Lung (tissue), 12 donors: ENCODE measurements at regions not wholly inside any gene's neighbourhood (a gene's known extent, or its start where the extent isn't known, plus 50 kb on each side); places are given as distances from the start of the nearest gene placed in this dataset. TPM values are rescaled to one million over a fixed set of nuclear protein-coding genes. Genes with fewer than 3 reads are reported as not detected.
"Not testable (repeated sequence)": the region's sequence is repeated elsewhere in the genome, so short reads cannot be mapped to it uniquely, and the experiment has no call there.

Experiments used
- ATAC-seq: fragments of 200-7000 bp; cut with Tn5 transposase; one replicate; pipeline ENCODE4 v1.9.1; 2020; ENCODE audit warnings: moderate number of reproducible peaks; ENCODE audit not compliant: insufficient read depth, low FRiP score
- DNase-seq, 3 donors: peaks; one replicate each; pipeline ENCODE4 v3.0.0-alpha.2; 2013 to 2017
- H3K27ac ChIP-seq, 2 donors: one replicate each; pipeline ENCODE4 v1.5.1; 2013; ENCODE audit warnings: mild to moderate bottlenecking in 2 of 2, moderate library complexity in 2 of 2, control low read depth in 1 of 2, inconsistent platforms in 1 of 2, low read depth in 1 of 2, low read length in 1 of 2
- H3K27me3 ChIP-seq, 3 donors: one replicate each; pipeline ENCODE4 v1.5.1; 2013; ENCODE audit warnings: low read length in 2 of 3; ENCODE audit not compliant: control insufficient read depth in 3 of 3, insufficient read depth in 3 of 3
- H3K36me3 ChIP-seq, 4 donors: one replicate each; pipeline ENCODE4 v1.5.1; 2013; ENCODE audit warnings: low read length in 4 of 4, mild to moderate bottlenecking in 1 of 4, moderate library complexity in 1 of 4; ENCODE audit not compliant: control insufficient read depth in 4 of 4, insufficient read depth in 4 of 4
- H3K4me1 ChIP-seq, 5 donors: one replicate each; pipeline ENCODE4 v1.5.1; 2013; ENCODE audit warnings: low read length in 5 of 5, mild to moderate bottlenecking in 2 of 5, moderate library complexity in 1 of 5; ENCODE audit not compliant: control insufficient read depth in 5 of 5, insufficient read depth in 5 of 5
- H3K4me3 ChIP-seq: one replicate; pipeline ENCODE4 v1.5.1; 2013; ENCODE audit warnings: mild to moderate bottlenecking, control low read depth, moderate library complexity
- H3K9ac ChIP-seq, 2 donors: one replicate each; pipeline ENCODE4 v1.5.1; 2013; ENCODE audit warnings: low read length in 2 of 2, control low read depth in 1 of 2; ENCODE audit not compliant: insufficient read depth in 1 of 2
- H3K9me3 ChIP-seq, 4 donors: one replicate each; pipeline ENCODE4 v1.5.1; 2013; ENCODE audit warnings: low read length in 3 of 4, mild to moderate bottlenecking in 1 of 4, moderate library complexity in 1 of 4; ENCODE audit not compliant: control insufficient read depth in 4 of 4, insufficient read depth in 3 of 4
- CTCF ChIP-seq: IDR thresholded peaks from 2 replicates; pipeline ENCODE4 v1.5.1; 2012; ENCODE audit warnings: mild to moderate bottlenecking; ENCODE audit errors: control extremely low read depth, extremely low read depth
- WGBS, 2 donors: extraction: QIAGEN DNeasy Blood & Tissue Kit; methylation state at CpG; one replicate each; pipeline ENCODE4 v1.1.7; 2013; 5-methylcytosine and 5-hydroxymethylcytosine counted together
- small RNA-seq: library from RNA; depleted of rRNA; stranded (forward); fragments of <200 nt; gene quantifications from one replicate; pipeline ENCODE3, GENCODE V24; 2014; ENCODE audit warnings: low replicate concordance
- donor health status: control.
- donor health status: control.
- donor health status: Bipolar disorder and iron deficiency.
- donor health status: healthy.
- donor health status: DM: yes; HTN: yes; CAD: no.

DNA sequence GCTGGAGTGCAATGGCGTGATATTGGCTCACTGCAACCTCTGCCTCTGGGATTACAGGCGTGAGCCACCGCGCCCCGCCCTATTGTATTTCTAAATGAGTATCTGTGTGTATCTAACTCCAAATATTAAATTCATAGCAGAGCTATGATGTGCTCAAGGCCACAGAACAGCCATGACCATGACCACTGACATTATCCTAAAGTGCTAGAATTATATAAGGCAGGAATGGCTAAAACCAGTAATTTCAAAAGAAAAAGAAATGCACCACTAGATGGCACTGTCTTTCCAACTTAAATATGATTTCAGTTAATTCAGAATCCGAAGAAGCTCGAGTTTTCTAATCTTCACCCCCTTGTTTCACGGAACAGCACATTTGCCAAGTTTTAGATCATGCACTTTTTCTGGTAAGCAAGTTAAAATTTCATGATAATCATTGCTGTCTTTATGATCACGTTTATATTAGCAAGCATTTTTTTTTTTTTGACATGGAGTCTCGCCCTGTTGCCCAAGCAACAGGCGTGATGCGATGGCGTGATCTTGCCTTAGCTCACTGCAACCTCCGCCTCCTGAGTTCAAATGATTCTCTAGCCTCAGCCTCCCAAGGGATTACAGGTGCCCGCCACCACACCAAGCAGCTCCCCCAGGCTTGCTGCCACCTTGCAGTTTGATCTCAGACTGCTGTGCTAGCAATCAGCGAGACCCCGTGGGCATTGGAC lies 65.3 kb downstream of the OR13A1 start:
- Histone ChIP-seq H3K9ac (no peak overlapping the region), H3K36me3 (no peaks in the 10 kb centered on the region), H3K27me3 (no peaks in the 10 kb centered on the region), H3K9me3 (no peaks in the 10 kb centered on the region), H3K4me3 (no peak overlapping the region), H3K4me1 (no peaks in the 10 kb centered on the region), H3K27ac (no peak overlapping the region)
- ATAC-seq (peak; percentile 50), DNase-seq (peak in 2 of 3 donors; percentile 77 to 82)
- WGBS, 2 donors, result 56 to 61% methylated on average over 17 of the region's 17 CpGs
- peak; percentile 27 for TF ChIP-seq CTCF

- H3K27ac ChIP-seq, H3K9me3 ChIP-seq, DNase-seq, H3K9ac ChIP-seq, H3K4me3 ChIP-seq, H3K27me3 ChIP-seq, H3K4me1 ChIP-seq, H3K36me3 ChIP-seq, ATAC-seq: not testable (repeated sequence)
- 41 to 53% methylated on average over 6 of the region's 6 CpGs for WGBS, 2 donors
These were observed 64.7 kb downstream of the OR13A1 start for GRCh38 chr10:45250694-45251075.

Small RNAs in the stretch of these regions (small RNA-seq; reads per million reads assigned to genes)
- gene AL512324.1 (not detected), gene MIR3156-1 (not detected), gene RNU6-1207P (not detected)
